PC-9 (cell line): ENCODE measurements at regions not wholly inside any gene's neighbourhood (a gene's known extent, or its start where the extent isn't known, plus 50 kb on each side); places are given as distances from the start of the nearest gene placed in this dataset.

Experiments
- BruUV-seq: library from RNA; stranded (reverse); fragments of 400-500 nt; replicated peaks from 2 replicates; lab custom pipeline; 2021; lab: Mats Ljungman, UMichigan
- CTCF ChIA-PET: fragments of 300-600 bp; sonication (Branson Sonifier 250); formaldehyde crosslinking; loops from one replicate; lab custom pipeline; 2022; ENCODE audit warnings: antibody characterized with exemption; lab: Charles Lee
- POLR2A ChIA-PET: fragments of 300-600 bp; sonication (Branson Sonifier 250); formaldehyde crosslinking; loops from one replicate; lab custom pipeline; 2022; ENCODE audit warnings: antibody characterized with exemption; ENCODE audit not compliant: unreplicated experiment; lab: Charles Lee
- DNase-seq, 2 experiments: peaks; one replicate each; pipeline versions ENCODE4 v3.0.0 to v3.0.0-alpha.2; 2015 to 2022; ENCODE audit warnings: mixed read lengths in 1 of 2
- H2AFZ ChIP-seq: fragments of 200-600 bp; sonication (generic); 2 replicates; pipeline ENCODE4 v1.8.1; 2017; ENCODE audit warnings: antibody characterized with exemption
- H3F3A ChIP-seq: fragments of 200-600 bp; sonication (generic); 2 replicates; pipeline ENCODE4 v1.8.1; 2017; ENCODE audit warnings: antibody characterized with exemption, mild to moderate bottlenecking, low read depth; ENCODE audit not compliant: insufficient read depth
- H3K27ac ChIP-seq: fragments of 200-600 bp; sonication (generic); 2 replicates; pipeline ENCODE4 v1.6.1; 2016; ENCODE audit warnings: mixed run types
- H3K27me3 ChIP-seq: fragments of 200-600 bp; sonication (generic); 2 replicates; pipeline ENCODE4 v1.6.1; 2016; ENCODE audit warnings: low read depth, mixed run types; ENCODE audit not compliant: insufficient read depth
- H3K36me3 ChIP-seq: fragments of 200-600 bp; sonication (generic); 2 replicates; pipeline ENCODE4 v1.6.1; 2016; ENCODE audit warnings: low read depth, mixed run types
- H3K4me1 ChIP-seq: fragments of 200-600 bp; sonication (generic); replicated peaks from 2 replicates; pipeline ENCODE4 v1.6.1; 2016; ENCODE audit warnings: mixed run types; ENCODE audit not compliant: insufficient read depth
- H3K4me2 ChIP-seq: fragments of 200-600 bp; sonication (generic); 2 replicates; pipeline ENCODE4 v1.6.1; 2017; ENCODE audit warnings: mixed run types
- H3K4me3 ChIP-seq: fragments of 200-600 bp; sonication (generic); 2 replicates; pipeline ENCODE4 v1.6.1; 2016; ENCODE audit warnings: mixed run types
- H3K79me2 ChIP-seq: fragments of 200-600 bp; sonication (generic); 2 replicates; pipeline ENCODE4 v1.6.1; 2017; ENCODE audit warnings: low read depth, mixed run types
- H3K9me2 ChIP-seq: fragments of 200-600 bp; sonication (generic); 2 replicates; pipeline ENCODE4 v1.8.1; 2017; ENCODE audit warnings: mild to moderate bottlenecking; ENCODE audit not compliant: insufficient read depth
- H3K9me3 ChIP-seq: fragments of 200-600 bp; sonication (generic); 2 replicates; pipeline ENCODE4 v1.8.1; 2016; ENCODE audit warnings: low read depth; ENCODE audit not compliant: insufficient read depth
- H4K20me1 ChIP-seq: fragments of 200-600 bp; sonication (generic); 2 replicates; pipeline ENCODE4 v1.8.1; 2017; ENCODE audit not compliant: insufficient read depth
- CTCF ChIP-seq: fragments of 200-600 bp; sonication (generic); conservative IDR thresholded peaks from 2 replicates; pipeline ENCODE4 v1.6.1; 2017; ENCODE audit warnings: mixed run types, antibody characterized with exemption, mild to moderate bottlenecking, moderate library complexity
- EZH2 ChIP-seq: fragments of 200-600 bp; sonication (generic); IDR thresholded peaks from 2 replicates; pipeline ENCODE4 v1.8.0; 2017; ENCODE audit warnings: antibody characterized with exemption, low read depth
- intact Hi-C: fragments of 100-400 bp; cut with micrococcal nuclease; formaldehyde crosslinking; loops from one replicate; pipeline ENCODE4 v1.10.0; 2022; ENCODE audit not compliant: unreplicated experiment

DNA sequence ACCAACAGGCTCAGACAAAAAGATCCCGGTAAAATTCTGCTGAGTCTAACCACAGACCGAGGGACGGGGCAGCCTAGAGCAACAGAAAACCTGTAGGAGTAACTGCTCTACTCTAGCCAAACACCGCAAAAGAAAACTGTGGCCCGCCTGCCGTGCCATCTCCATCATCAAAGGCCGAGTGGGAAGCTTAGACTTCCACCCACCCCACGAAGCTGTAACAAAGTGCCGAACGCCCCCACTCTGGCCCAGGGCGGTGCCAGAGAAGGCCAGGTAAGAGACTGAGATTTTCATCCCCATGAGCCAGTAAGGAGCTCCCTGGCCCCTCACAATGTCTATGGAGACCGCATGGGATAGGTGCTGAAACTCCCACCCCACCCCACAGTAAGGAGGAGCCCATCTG is 231.9 kb upstream of the COX10 start:
- no peak overlapping the region for H3K27ac ChIP-seq
- H3K9me3 ChIP-seq = no peaks in the 10 kb centered on the region
- H3K27me3 ChIP-seq = peaks cover 6% of the 10 kb centered on the region
- no peak overlapping the region for H3K4me3 ChIP-seq
- intact Hi-C loops = no loop called here
- DNase-seq = no peak
- ChIA-PET CTCF (no interaction called here), POLR2A (no interaction called here)
- TF ChIP-seq EZH2 = no peak
- no peak for TF ChIP-seq CTCF
- no peaks in the 10 kb centered on the region for H4K20me1 ChIP-seq
- H3K9me2 ChIP-seq = no peaks in the 10 kb centered on the region
- H3K4me2 ChIP-seq = no peak overlapping the region
- no peaks in the 10 kb centered on the region for H3F3A ChIP-seq
- no peak overlapping the region for H2AFZ ChIP-seq
- no peaks in the 10 kb centered on the region for H3K79me2 ChIP-seq
- H3K36me3 ChIP-seq = no peaks in the 10 kb centered on the region
- no TSS peak for BruUV-seq
- no peaks in the 10 kb centered on the region for H3K4me1 ChIP-seq

DNA sequence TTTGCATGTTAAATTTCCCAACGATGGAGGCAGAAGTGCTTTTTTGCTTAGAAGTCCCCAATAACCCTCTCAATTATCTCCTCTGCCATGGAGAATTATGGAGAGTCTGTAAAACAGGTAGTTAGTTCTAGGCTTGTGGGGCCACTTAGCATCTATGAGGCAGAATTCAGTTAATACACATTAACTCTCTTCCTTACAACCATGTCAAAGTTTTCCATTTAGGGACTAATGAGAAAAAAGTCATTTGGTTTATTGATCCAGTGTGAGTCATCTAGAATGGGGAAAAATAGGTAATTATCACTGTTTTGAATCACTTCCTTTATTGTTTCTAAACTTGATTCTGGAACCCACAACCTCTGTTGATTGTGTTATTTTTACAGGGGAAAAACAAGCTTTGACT is 229.1 kb upstream of the COX10 start:
- Histone ChIP-seq H3K9me3 (no peaks in the 10 kb centered on the region), H3F3A (no peaks in the 10 kb centered on the region), H2AFZ (no peak overlapping the region), H3K4me3 (no peak overlapping the region), H3K4me2 (no peak overlapping the region), H3K27ac (no peak overlapping the region), H3K4me1 (no peaks in the 10 kb centered on the region), H4K20me1 (no peaks in the 10 kb centered on the region), H3K27me3 (peaks cover 6% of the 10 kb centered on the region; the same call in 1 of the 2 replicates), H3K36me3 (no peaks in the 10 kb centered on the region), H3K79me2 (no peaks in the 10 kb centered on the region), H3K9me2 (no peaks in the 10 kb centered on the region)
- ChIA-PET POLR2A (no interaction called here), CTCF (no interaction called here)
- no TSS peak for BruUV-seq
- no peak for DNase-seq
- intact Hi-C loops = no loop called here
- TF ChIP-seq CTCF = no peak

- Histone ChIP-seq H3K27me3 (no peaks in the 10 kb centered on the region), H3K9me3 (no peaks in the 10 kb centered on the region), H3K4me1 (no peaks in the 10 kb centered on the region), H3K4me3 (no peak overlapping the region), H3K9me2 (no peaks in the 10 kb centered on the region), H3K27ac (no peak overlapping the region), H3F3A (no peaks in the 10 kb centered on the region), H3K36me3 (no peaks in the 10 kb centered on the region), H3K4me2 (no peak overlapping the region), H3K79me2 (no peaks in the 10 kb centered on the region), H2AFZ (no peak overlapping the region), H4K20me1 (no peaks in the 10 kb centered on the region)
- no TSS peak for BruUV-seq
- no peak for DNase-seq
- TF ChIP-seq CTCF (no peak), EZH2 (no peak)
- CTCF ChIA-PET = no interaction called here
- intact Hi-C loops = no loop called here
- POLR2A ChIA-PET = no interaction called here
Observed at GRCh38 chr17:13843862-13844635, 225.3 kb upstream of the COX10 start.
